Thyroid gland (tissue), 4 donors: ENCODE measurements at regions not wholly inside any gene's neighbourhood (a gene's known extent, or its start where the extent isn't known, plus 50 kb on each side); places are given as distances from the start of the nearest gene placed in this dataset.

ENCODE experiments used
- DNase-seq, 2 donors: peaks; one replicate each; pipeline ENCODE4 v3.0.0-alpha.2; 2019
- H3K27ac ChIP-seq, 3 donors: fragments of 200-600 bp; sonication (generic); 1 replicate in 2 of 3; 2 replicates in 1 of 3; pipeline ENCODE4 v1.5.1; 2016 to 2019; ENCODE audit warnings: mild to moderate bottlenecking in 1 of 3, moderate library complexity in 1 of 3
- H3K27me3 ChIP-seq: fragments of 200-600 bp; sonication (generic); one replicate; pipeline ENCODE4 v1.5.1; 2019
- H3K36me3 ChIP-seq, 2 donors: fragments of 200-600 bp; sonication (generic); one replicate each; pipeline ENCODE4 v1.5.1; 2016 to 2019
- H3K4me1 ChIP-seq, 2 donors: fragments of 200-600 bp; sonication (generic); one replicate each; pipeline ENCODE4 v1.5.1; 2017 to 2019
- H3K4me3 ChIP-seq, 3 donors: fragments of 200-600 bp; sonication (generic); replicated peaks in 1 of 3; 1 replicate in 2 of 3; 2 replicates in 1 of 3; pipeline ENCODE4 v1.5.1; 2016; ENCODE audit warnings: mild to moderate bottlenecking in 1 of 3
- H3K9me3 ChIP-seq: fragments of 200-600 bp; sonication (generic); one replicate; pipeline ENCODE4 v1.5.1; 2017
- POLR2A ChIP-seq, 2 donors: fragments of 450-650 bp; IDR thresholded peaks; one replicate each; pipeline ENCODE4 v1.6.1; 2017; ENCODE audit warnings: antibody characterized with exemption in 2 of 2, mild to moderate bottlenecking in 2 of 2, moderate library complexity in 1 of 2
- WGBS, 2 donors: methylation state at CpG; one replicate each; pipeline ENCODE4 v1.1.5; 2017; 5-methylcytosine and 5-hydroxymethylcytosine counted together
- intact Hi-C: fragments of 100-400 bp; cut with DNase I; formaldehyde crosslinking; loops from one replicate; pipeline ENCODE4 v1.15.1; 2023
- TF ChIP-seq, protein P1 (sequence below), 6 experiments: fragments of 200-600 bp in 3 of 6; fragments of 450-650 bp in 3 of 6; sonication (generic) in 3 of 6; IDR thresholded peaks; one replicate each; pipeline ENCODE4 v1.5.1; 2016 to 2019; ENCODE audit warnings: antibody characterized with exemption in 6 of 6, mild to moderate bottlenecking in 2 of 6, inconsistent platforms in 1 of 6, moderate library complexity in 1 of 6

DNA sequence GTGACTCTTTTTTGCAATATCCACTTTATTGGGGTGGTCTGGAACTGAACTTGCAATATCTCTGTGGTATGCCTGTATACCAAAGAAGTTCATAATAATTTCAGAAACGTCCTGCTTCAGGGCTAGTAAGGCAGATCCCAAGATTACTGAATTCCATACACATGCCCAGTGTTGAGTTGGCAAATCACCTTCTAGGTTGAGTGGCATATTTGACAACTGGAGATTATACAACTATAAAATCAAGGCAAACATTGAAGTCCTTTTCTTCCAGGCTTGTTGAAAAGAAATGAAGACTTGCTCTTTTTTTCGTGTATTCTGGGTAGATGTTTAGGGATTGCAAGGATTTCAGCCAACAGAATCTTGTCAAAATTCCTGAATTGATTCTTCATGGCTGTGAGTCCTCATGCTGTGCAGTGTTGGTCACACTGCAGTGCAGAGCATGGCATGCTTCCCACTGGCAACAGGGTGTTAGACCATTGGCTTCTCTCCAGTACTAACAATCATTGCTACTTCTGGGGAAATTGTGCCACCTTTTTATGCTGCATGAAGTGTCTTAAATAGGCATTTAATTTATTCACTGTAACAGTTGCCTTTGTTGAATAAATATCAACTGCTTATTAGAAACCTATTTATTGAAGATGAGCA is 367.1 kb upstream of the ADGRL4 start:
- peak; percentile 41 to 51 for DNase-seq
- Histone ChIP-seq H3K4me3 (no peak overlapping the region), H3K27me3 (no peaks in the 10 kb centered on the region), H3K9me3 (no peaks in the 10 kb centered on the region), H3K4me1 (peaks cover 0 to 5% of the 10 kb centered on the region in 2 donors), H3K27ac (no peak overlapping the region), H3K36me3 (no peaks in the 10 kb centered on the region)
- 44% methylated on average over 2 of the region's 2 CpGs for WGBS, 2 donors
- intact Hi-C loops: no loop called here
- TF ChIP-seq POLR2A (IDR thresholded peaks at IDR 0.05): no peak
- TF ChIP-seq, protein P1, sequence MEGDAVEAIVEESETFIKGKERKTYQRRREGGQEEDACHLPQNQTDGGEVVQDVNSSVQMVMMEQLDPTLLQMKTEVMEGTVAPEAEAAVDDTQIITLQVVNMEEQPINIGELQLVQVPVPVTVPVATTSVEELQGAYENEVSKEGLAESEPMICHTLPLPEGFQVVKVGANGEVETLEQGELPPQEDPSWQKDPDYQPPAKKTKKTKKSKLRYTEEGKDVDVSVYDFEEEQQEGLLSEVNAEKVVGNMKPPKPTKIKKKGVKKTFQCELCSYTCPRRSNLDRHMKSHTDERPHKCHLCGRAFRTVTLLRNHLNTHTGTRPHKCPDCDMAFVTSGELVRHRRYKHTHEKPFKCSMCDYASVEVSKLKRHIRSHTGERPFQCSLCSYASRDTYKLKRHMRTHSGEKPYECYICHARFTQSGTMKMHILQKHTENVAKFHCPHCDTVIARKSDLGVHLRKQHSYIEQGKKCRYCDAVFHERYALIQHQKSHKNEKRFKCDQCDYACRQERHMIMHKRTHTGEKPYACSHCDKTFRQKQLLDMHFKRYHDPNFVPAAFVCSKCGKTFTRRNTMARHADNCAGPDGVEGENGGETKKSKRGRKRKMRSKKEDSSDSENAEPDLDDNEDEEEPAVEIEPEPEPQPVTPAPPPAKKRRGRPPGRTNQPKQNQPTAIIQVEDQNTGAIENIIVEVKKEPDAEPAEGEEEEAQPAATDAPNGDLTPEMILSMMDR (IDR thresholded peaks at IDR 0.05): no peak

DNA sequence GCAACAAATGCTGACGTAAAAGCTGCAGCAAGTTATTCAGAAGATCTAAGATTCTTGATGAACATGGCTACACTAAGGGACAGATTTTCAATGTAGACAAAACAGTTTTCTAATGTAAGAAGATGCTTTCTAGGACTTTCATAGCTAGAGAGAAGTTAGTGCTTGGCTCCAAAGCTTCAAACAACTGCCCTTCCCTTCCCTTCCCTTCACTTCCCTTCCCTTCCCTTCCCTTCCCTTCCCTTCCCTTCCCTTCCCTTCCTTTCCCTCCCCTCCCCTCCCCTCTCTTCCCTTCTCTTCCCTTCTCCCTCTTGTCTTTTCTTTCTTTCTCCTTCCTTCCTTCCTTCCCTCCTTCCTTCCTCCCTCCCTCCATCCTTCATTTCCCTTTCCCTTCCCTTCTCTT is 365.3 kb upstream of the ADGRL4 start:
- no peak overlapping the region for H3K27ac ChIP-seq
- intact Hi-C loops: no loop called here
- no peaks in the 10 kb centered on the region for H3K9me3 ChIP-seq
- H3K36me3 ChIP-seq: no peaks in the 10 kb centered on the region
- no peak for DNase-seq
- peaks cover 0 to 5% of the 10 kb centered on the region in 2 donors for H3K4me1 ChIP-seq
- no peak for TF ChIP-seq POLR2A (IDR thresholded peaks at IDR 0.05)
- TF ChIP-seq, protein P1 (IDR thresholded peaks at IDR 0.05): no peak
- 88 to 89% methylated on average over 1 of the region's 1 CpG for WGBS, 2 donors
- H3K27me3 ChIP-seq: no peaks in the 10 kb centered on the region
- H3K4me3 ChIP-seq: no peak overlapping the region

GRCh38 chr1:79369091-79369490 is 362.6 kb upstream of the ADGRL4 start:
- no peak for DNase-seq
- Histone ChIP-seq H3K36me3 (no peaks in the 10 kb centered on the region), H3K4me1 (peaks cover 0 to 5% of the 10 kb centered on the region in 2 donors), H3K27me3 (no peaks in the 10 kb centered on the region), H3K27ac (no peak overlapping the region), H3K9me3 (no peaks in the 10 kb centered on the region), H3K4me3 (no peak overlapping the region)
- intact Hi-C loops: no loop called here
- TF ChIP-seq, protein P1 (IDR thresholded peaks at IDR 0.05): no peak
- TF ChIP-seq POLR2A (IDR thresholded peaks at IDR 0.05): no peak
- 75 to 84% methylated on average over 3 of the region's 3 CpGs for WGBS, 2 donors

DNA sequence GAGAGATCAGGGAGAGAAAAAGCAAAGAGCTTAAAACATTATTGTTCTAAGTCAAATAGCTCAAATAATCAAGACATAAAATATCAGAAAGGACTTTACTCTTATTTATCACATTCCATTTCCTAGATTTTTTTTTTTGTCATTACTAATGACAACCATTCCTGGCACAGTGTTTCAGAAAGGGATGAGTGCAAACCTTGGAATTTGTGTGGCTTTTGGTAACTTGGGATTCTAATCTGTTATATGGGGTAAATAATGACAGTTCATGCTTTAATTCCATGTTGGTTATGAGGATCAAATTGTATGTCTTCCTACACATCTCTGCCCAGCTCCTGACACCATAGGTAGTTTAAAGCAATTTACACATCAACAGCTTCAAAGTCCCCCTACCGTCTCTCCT is 358.4 kb upstream of the ADGRL4 start:
- Histone ChIP-seq H3K27me3 (no peaks in the 10 kb centered on the region), H3K4me1 (no peaks in the 10 kb centered on the region), H3K36me3 (no peaks in the 10 kb centered on the region), H3K27ac (no peak overlapping the region), H3K9me3 (no peaks in the 10 kb centered on the region), H3K4me3 (no peak overlapping the region)
- TF ChIP-seq POLR2A (IDR thresholded peaks at IDR 0.05): no peak
- TF ChIP-seq, protein P1 (IDR thresholded peaks at IDR 0.05): no peak
- intact Hi-C loops: no loop called here
- 78% methylated on average over 1 of the region's 1 CpG for WGBS, 2 donors
- no peak for DNase-seq

DNA sequence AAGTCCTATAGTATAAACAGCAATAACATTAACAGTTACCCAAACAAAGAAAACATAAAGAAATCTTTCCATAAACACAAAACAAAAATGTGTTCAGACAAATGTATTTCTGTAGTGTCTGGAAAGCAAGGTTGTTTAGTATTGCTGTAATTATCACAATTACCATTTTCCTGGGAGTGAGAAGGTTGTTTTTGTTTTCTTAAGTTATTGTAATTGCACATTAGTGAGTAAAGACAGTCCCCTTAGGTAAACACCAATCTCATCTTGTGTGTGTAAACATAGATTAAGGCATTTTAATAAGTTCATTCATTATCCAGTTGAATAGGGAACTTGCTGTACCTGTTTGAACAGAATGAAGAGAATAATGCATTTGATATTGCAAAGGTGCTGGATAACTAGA is 356.9 kb upstream of the ADGRL4 start:
- H3K4me1 ChIP-seq: no peaks in the 10 kb centered on the region

More for the DNA sequence above, 356.9 kb upstream of the ADGRL4 start:
- intact Hi-C loops: no loop called here
- Histone ChIP-seq H3K36me3 (no peaks in the 10 kb centered on the region), H3K4me3 (no peak overlapping the region), H3K9me3 (no peaks in the 10 kb centered on the region), H3K27me3 (no peaks in the 10 kb centered on the region), H3K27ac (no peak overlapping the region)
- no peak for DNase-seq
- no peak for TF ChIP-seq POLR2A (IDR thresholded peaks at IDR 0.05)
